NCI-H2227 (cell line): ENCODE measurements at regions not wholly inside any gene's neighbourhood (a gene's known extent, or its start where the extent isn't known, plus 50 kb on each side); places are given as distances from the start of the nearest gene placed in this dataset.
"Not testable (repeated sequence)": the region's sequence is repeated elsewhere in the genome, so short reads cannot be mapped to it uniquely, and the experiment has no call there.

Experiments used
- DNase-seq: peaks from one replicate; lab custom pipeline; 2025; ENCODE audit not compliant: unreplicated experiment; lab: John Stamatoyannopoulos, UW

DNA sequence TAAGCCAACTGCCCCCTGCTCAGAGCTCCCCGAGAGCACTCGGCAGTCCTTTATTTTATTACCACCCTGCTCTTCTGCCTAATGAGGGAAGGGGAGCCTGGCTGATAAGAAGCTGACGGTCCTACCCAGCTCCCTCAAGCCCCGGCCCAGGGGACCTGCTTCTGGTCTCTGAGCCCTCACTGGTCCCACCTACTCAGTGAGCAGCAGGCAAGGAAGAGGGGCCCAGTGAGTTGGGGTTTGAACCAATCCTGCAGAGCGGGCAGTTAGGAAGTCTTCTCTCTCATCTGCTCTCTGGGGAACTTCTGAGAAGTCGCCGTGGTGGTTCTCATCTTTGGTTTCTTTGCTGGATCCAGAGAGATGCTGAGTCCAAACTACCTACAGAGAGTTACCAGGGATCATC, 218.9 kb downstream of the NDUFA10 start:
- no peak for DNase-seq

DNA sequence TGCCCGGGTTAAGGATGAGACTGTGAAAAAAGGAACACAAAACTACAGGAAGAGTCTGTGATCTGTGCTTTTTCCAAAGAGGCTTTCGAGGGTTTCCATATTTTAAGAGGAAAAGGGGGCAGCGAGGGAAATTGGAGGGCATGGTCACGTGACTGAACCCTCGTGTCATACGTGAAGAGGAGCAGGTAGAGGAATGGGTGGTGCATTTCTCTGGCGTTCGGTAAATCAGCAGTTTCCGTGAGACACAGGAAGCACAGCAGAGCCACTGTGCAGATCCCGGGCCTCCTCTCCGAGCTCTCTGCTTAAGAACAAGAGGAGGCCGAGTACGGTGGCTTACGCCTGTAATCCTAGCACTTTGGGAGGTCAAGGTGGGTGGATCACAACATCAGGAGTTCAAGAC, 219.7 kb downstream of the NDUFA10 start:
- DNase-seq, result no peak

DNA sequence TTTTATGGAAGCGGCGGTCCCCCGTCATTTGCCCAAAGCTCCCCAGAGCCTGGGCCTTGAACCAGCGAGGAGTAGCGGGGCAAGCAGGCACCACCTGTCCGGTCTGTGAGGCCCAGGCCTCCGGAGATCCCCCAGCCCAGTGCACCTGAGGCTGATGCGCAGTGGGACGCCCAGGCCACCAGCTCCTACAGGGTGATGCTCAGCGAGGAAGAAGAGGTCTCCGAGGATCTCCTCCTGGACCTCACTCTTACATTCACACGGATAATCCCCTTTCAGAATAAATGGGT, 220.2 kb downstream of the NDUFA10 start:
- no peak for DNase-seq

DNA sequence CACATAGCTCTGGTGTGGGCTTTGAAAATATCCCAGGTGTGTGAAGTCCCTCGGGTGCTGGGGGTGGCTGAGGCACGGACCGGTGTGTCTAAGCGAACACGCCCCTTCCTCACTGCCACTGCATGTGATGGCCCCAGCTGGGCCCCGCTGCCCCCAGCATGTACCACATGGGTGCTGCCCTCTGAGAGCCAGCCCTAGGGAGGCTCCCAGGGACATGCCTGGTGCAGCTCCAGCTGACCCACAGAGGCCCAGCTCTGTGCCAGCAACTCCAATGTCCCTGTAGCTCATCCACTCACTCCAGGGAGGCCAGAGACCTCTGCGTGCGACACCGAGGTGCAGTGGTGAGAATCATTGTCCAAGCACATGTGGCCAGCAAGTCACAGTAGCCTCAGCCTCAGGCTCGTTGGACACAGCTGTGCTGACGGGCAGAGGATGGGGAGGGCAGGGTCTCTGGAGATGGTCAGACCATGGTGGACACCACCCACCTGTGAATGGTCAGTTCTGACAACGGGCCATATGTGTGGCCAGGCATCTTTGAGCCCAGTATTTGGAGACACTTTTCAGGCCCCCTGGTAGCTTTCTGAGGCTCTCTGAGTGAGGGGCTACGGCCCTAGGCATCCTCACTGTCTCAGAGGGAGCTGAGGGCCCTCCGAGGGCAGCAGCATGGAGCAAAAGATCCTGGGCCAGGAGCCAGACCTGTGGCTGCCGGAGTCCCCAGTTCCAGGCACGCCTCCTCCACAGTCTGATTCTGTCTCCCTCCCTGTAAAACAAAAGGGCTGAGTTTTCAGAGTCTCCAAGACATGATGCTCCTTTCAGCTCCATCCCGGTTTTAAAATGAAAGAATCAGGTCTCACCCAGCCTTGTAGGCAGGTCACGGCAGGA, 220.7 kb downstream of the NDUFA10 start:
- DNase-seq, result no peak

DNA sequence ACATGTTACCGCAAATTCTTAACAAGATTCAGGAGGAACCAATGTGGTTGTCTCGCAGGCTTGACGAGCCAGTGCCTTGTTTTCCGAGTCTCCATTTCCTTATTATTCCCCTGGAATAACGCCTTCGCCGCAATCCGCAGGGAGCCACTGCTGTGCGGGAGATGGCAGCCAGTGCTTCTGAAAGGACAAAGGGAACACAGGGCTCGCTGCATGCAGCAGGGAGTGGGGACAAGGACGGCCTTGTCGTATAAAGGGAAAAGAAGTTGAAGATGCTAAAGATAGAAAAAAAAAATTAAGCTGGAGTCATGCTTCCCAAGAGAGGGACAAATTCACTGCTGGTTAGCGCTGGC, 221.4 kb downstream of the NDUFA10 start:
- no peak for DNase-seq

DNA sequence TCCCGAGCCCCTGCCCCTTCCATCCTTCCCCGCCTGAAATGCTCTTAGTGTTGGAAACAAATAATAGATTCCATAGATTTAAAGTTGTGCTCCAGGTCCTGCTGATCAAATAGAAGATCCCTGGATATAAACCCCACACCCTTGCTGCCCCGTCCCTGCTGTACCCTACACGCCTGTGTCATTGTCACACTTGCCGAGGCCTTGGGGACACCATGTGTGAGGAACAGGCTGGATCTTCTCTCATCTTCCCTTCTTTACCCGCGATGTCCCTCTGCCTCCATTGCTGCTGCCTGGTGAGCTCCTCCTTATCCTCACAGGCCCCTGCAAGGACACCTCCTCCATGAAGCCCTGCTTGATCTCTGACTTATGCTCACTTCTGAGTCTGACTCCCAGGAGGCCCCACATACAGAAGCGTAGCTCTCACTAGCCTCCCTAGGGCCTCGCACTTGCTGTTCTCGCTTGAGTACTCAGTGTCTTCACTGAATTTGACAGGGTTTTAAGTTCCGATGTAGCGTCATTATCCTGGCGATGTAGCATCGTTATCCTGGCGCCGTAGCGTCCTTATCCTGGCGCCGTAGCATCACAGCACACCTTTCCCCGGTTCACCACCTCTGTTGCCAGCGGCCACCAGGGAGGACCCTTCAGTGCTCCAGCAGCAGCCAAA, 221.9 kb downstream of the NDUFA10 start:
- DNase-seq, result no peak

DNA sequence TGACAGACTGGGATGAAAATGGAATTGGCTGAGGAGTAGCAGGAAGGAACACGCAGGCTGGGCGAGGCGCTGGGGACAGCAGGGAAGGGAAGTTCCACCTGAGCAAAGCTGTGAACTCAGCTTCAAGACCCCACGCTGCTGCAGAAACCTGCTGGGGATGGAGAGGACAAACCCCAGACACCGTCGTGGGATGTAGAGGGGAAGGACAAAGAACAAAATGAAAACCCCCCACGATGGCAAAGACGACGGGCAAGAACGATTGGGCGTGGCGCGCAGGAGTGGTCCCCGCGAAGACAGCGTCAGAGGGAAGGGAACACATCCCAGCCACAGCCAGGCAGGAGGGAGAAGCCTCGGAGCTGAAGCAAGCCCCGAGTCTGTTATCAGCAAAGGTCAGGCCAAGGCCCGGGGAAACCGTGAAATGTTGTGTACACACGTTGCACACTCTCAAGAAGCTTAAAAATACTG, 222.9 kb downstream of the NDUFA10 start:
- no peak for DNase-seq

DNA sequence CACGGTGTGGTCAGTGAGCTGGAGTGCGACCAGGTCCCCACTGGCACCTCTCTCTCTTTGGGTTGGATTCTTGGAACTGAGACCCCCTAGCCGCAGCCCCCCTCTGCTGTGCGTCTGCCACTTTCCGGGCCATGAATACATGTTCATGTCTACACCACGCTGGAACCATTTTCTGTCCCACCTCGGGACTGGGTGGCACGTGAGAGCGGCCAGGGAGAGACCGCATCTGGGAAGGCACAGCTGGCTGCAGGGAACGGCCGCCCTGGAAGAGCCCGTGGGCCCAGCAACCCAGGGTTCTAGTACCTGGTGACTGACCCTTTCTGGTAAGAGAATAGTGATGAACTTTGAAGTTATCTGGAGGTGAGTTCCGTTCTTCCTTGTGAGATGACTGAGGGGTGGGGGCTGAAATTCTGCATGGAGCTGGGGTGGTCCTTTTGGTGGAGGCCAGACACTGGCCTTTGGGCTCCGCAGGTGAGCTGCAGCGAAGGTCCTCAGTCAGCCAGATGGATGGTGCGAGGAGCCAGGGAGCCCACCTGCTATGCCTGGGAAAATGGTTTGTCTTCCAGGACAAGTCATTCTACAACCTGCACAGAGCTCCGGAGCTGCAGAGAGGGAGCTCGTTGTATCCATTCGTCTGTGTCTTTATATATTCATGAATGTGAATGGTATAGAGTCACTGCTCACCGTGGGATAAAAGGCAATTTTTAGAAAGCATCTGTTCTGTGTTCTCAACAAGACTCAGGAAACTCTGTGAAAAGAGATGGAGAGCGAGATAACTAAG, 223.5 kb downstream of the NDUFA10 start:
- no peak for DNase-seq

DNA sequence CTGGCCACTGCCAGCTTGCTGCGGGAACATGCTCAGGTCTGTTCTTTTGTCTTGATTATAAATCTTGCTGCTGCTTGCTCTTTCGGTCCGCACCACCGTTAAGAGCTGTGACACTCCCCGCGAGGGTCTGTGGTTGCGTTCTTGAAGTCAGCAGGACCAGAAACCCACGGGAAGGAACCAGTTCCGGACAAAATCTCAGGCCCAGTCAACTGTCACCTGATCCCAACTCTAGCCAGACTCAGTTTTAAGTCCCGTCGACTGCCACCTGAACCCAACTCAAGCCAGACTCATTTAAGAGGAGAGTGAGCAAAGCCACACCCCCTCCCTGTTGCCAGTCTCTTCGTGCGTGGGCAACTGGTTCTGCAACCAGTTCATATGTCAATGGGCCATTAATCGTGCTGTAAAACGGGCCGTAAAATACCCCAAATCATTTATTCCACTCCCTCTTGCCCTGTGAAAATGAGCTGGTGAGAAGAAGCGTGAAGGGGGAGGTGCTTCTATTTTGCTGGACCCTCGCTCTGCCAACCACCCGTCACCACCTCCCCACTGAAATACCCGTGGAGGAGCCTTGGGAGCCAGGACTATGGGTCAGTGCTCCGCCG, 224.3 kb downstream of the NDUFA10 start:
- DNase-seq, result no peak

DNA sequence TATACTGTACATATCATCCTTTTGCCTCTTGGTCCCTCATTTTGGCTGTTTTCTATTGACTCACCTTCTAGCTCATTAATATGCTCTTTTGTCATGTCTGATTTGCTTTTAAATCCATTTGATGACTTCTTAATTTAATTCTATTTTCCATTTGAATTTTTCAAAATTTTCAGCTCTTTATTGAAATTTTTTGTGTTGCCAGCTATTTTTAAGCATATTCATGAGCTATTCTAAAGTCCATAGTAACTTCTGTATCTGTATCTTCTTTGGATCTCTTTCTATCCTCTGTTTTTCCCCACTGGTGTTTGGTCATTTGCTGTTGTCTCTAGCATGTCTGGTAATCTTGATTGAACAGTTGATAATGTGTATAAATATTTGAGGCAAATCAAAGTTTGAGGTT, 227.8 kb downstream of the NDUFA10 start:
- DNase-seq, result no peak

DNA sequence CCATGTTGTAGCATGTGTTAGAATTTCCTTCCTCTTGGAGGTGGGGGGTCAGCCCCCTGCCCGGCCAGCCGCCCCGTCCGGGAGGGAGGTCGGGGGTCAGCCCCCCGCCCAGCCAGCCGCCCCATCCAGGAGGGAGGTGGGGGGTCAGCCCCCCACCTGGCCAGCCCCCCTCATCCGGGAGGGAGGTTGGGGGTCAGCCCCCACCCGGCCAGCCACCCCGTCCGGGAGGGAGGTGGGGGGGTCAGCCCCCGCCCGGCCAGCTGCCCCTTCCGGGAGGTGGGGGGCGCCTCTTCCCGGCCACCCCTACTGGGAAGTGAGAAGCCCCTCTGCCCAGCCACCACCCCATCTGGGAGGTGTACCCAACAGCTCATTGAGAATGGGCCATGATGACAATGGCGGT, 229.4 kb downstream of the NDUFA10 start:
- not testable (repeated sequence) for DNase-seq

DNA sequence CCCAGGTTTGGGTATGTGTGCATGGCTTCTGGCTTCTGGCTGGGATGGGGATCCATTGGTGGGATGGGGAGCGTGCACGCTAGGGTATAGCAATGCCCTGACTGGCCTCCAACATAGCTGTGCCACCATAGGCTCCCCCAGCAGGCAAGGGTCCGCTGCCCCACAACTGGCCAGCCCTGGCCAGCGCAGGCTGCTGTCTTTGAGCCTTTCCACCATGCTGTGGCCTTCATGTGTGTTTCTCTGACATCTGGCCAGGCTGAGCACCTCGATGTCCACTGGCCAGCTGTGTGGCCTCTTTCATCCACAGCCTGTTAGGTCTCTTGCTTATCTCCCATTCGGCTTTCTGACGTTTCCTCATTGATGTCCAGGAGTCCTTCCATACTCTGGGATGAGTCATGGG, 231.3 kb downstream of the NDUFA10 start:
- DNase-seq, result no peak

DNA sequence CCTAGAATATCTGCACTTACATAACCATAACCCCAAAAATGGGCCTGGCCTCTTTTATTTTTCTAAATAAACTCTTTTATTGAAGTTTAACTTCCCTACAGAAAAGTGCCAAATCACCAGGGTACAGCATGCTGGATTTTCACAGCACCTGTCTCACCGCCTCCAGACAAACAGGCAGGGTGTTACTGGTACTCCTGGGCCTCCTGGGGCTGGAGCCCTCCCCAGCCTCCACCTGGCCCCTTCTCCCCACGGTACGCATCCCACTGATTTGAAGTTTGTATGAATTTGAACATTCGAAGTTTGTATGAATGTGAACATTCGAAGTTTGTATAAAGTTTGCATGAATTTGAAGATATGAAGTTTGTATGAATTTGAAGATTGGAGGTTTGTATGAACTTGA, 232.1 kb downstream of the NDUFA10 start:
- DNase-seq, result no peak

DNA sequence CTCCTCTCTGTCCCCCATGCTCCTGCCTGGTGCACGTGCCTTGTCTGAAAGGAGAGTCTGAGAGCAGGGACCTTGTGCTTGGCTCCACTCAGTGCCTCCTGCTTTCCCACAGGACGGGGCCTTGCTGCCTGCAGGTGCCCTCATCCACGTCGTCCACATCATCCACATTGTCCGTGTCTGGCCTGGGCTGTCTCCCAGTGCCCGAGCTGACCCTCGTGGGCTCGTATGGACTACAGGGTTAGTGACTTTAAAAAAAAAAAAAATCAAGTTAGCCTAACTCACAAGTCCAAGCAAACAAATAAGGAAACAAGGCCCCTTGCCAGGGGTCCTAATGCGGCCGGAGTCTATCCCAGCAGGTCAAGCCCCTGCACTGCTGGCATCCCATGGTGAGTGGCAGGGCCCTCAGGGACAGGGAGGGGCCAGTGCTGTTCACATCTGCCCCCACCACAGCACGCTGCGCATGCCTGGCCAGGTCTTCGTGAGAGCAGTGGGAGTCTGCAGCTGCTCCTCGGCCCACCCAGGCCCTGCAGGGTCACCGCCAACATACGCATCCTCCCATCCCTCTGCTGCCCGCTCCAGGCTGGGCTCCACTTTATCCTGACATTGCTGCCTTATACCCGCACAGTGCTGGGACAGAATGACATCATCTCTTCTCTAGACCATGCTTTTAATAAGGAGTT, 232.6 kb downstream of the NDUFA10 start:
- DNase-seq, result no peak

DNA sequence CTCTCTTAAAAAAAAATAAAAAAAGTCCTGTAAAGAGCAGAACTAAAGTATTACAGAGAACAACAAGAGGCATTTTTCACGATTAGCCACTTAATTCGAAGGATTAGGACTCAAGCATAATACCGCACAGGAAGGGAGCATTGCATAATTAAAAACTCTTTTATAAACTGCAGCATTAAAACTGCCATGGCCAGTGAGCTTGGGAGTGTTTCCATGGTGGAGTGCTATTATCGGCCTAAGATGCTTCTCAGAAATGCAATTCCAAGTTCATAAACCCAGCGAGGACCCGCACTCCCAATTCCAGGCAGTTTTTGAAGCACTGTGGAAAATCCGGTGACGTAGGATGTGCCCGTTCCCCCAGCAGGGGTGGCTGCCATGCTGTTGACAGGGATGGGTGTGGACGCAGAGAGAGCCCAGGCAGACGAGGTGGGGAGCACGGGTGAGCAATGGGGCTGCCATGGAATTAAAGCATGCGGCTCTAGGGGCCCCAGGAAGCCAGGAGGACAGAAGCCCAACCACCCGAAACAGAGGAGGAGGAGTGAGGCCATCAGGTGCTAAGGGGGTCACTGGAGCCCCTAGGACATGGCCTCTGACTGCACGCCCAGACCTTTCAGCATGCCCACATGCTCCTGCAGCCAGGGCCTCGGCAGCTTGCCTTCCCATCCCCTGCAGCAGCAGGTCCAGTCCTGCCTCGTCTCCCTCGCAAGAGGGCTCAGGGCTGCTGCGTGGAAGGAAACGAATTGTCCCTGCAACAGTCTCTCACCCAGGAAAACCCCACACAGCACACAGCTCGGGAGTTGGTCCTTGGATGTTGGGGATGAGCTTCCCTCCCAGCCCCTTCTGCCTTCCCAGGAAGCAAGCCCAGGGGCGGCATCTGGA, 233.4 kb downstream of the NDUFA10 start:
- no peak for DNase-seq

DNA sequence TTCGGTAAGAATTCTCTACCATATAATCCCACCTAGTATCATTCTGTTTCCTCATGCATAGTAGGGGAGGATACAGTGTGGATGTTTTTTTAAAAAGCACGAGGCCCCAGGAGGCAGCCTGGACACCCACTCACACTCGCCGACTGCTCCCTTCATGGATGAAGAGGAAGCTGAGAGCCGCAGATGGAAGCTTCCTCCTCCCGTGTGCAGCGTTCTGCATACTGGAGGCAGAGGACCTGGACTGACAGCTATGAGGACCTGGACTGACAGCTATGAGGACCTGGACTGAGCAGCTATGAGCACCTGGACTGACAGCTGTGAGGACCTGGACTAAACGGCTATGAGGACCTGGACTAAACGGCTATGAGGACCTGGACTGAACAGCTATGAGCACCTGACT, 234.4 kb downstream of the NDUFA10 start:
- DNase-seq, result no peak

DNA sequence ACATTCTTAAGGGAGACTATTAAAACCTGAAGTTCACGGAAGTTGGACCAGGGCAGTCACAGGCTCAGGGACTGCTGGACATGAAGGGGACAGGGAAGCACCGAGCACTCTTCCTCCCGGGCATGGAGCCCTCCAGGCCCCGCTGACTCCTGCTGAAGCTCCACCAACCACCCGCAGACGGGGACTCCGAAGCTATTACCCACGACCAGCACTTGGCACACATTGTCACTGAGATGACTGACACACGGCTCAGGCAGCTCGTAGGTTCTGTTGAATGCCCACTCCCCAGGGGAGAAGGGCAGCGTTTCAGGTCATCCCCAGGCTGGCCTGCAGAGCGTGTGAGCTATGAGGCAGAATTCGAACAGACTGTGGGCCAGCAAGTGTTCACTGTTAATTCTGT, 234.8 kb downstream of the NDUFA10 start:
- DNase-seq, result no peak

DNA sequence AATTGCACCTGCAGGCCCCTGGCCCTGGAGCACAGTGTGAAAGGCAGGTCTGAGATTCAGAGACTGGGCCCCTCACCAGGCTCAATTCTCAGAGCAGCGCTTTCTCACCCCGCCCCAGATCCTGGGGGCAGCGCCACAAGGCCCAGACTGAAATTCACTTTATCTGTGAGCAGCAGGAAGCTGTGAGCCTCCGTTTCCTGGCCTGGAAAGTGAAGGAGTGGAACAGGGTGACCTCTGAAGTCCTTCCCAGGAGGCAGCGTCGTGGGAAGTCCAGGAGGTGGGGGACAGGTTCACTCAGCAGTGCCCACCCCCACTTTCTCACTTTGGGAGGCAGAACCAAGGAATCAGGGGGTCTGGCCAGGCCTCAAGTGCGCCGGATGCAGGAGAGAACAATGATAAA, 235.4 kb downstream of the NDUFA10 start:
- no peak for DNase-seq

DNA sequence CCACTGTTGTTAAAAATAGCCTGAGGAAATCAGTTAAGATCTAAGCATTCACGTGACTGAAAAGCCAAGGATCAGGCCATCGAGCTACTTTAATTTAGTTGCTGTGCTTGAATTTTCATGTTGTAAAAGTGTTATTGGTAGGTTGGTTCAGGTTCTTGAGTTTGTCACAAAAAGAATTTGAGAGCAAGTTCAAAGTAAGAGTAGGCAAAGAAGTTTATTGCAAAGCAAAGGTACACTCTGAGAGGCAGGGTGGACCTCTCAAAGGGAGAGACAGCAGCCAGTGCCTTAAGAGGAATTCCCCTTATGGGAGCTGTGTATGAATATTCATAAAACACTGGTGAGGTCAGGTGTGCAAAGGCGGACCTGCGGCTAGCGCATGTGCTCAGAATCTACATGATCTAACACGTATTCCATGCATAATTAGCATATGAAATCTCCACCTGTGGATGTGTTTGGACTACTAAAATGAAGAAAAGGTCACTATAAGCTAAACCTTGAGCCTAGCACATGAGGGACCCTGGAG, 236.5 kb downstream of the NDUFA10 start:
- no peak for DNase-seq

DNA sequence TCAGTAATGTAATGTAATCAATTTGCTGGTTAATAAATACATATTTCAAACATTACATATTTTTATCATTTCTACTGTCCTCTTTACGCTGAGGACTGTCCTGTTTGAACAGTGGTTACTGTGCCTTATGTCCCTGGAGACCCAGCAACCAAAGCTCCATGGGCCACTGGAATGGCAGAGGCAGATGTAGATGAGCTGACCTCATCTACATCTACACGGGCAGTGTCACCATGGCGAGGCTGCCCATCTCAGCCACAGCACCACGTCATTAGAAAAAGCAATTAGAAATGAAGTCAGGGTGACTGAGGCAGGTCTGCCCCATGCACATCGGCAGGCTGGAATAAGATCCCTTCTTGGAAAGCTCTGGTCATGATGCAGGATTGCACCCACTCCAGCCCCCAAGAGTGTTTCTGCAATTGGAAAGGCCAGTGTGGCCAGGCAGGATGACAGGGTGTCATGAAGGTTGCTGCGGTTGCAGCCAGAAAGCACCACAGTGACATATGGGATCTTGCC, 237.5 kb downstream of the NDUFA10 start:
- no peak for DNase-seq
